ENCODE measurements at regions not wholly inside any gene's neighbourhood (a gene's known extent, or its start where the extent isn't known, plus 50 kb on each side); places are given as distances from the start of the nearest gene placed in this dataset.

- ATAC-seq: no peak
- CTCF ChIA-PET: no interaction called here
- POLR2A ChIA-PET: no interaction called here
- Mint-ChIP-seq H3K4me3 (no peak overlapping the region), H3K27me3 (ENCODE audit: low read depth) (peaks cover 3% of the 10 kb centered on the region; the same call in 1 of the 2 replicates), H3K9me3 (peaks cover 53% of the 10 kb centered on the region), H3K4me1 (no peaks in the 10 kb centered on the region), H3K36me3 (peaks cover 24% of the 10 kb centered on the region), H3K27ac (no peak overlapping the region)
- TF ChIP-seq, protein P1, sequence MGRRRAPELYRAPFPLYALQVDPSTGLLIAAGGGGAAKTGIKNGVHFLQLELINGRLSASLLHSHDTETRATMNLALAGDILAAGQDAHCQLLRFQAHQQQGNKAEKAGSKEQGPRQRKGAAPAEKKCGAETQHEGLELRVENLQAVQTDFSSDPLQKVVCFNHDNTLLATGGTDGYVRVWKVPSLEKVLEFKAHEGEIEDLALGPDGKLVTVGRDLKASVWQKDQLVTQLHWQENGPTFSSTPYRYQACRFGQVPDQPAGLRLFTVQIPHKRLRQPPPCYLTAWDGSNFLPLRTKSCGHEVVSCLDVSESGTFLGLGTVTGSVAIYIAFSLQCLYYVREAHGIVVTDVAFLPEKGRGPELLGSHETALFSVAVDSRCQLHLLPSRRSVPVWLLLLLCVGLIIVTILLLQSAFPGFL (CRISPR knock-in tag; IDR thresholded peaks at IDR 0.05; ENCODE audit: borderline replicate concordance): no peak
- TF ChIP-seq SMAD3 (CRISPR knock-in tag; IDR thresholded peaks at IDR 0.05; ENCODE audit: borderline replicate concordance): no peak
- no peak for TF ChIP-seq STAT6 (CRISPR knock-in tag; conservative IDR thresholded peaks at IDR 0.05; ENCODE audit: low read depth)
- TF ChIP-seq HMGA2 (CRISPR knock-in tag; IDR thresholded peaks at IDR 0.05): no peak
- no peak for TF ChIP-seq RORB (CRISPR knock-in tag; IDR thresholded peaks at IDR 0.05)
- TF ChIP-seq, protein P2, sequence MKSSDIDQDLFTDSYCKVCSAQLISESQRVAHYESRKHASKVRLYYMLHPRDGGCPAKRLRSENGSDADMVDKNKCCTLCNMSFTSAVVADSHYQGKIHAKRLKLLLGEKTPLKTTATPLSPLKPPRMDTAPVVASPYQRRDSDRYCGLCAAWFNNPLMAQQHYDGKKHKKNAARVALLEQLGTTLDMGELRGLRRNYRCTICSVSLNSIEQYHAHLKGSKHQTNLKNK (CRISPR knock-in tag; IDR thresholded peaks at IDR 0.05): no peak
- TF ChIP-seq SMAD4 (CRISPR knock-in tag; IDR thresholded peaks at IDR 0.05): no peak
- no peak for TF ChIP-seq ZNF138 (CRISPR knock-in tag; conservative IDR thresholded peaks at IDR 0.05)
- DNase-seq (ENCODE audit: low spot score): no peak
Observed at GRCh38 chr2:220531216-220531615, 903.8 kb downstream of the SLC4A3 start.

DNA sequence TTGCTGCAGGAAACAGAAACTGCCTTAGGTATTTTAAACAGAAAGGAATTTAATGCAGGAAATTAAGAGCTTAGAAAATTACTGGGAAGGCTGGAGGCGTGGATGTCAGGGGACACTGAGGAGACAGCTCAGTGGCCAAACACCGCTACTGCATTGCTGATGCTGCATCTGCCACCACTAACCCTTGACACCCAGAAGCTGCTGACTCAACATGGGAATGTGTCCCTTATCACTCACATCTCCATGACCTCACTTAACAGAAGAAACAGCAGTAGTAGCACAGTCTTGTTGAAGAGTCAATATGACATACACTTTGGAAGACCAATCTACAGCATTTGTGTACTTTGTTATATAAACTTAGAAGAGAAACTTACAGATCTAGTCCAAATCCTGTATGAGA is 906.1 kb downstream of the SLC4A3 start:
- H3K27me3 Mint-ChIP-seq (ENCODE audit: low read depth): peaks cover 3% of the 10 kb centered on the region; the same call in 1 of the 2 replicates
- CTCF ChIA-PET: interaction anchor here (0.6 to 1.1 kb wide), 7 partner anchors 9 to 141 kb away, joined by 3 to 5 read pairs (median 3); no protein-coding TSS in a partner anchor
- DNase-seq (ENCODE audit: low spot score) (peak; percentile 33), ATAC-seq (peak; percentile 95)
- H3K27ac Mint-ChIP-seq: no peak overlapping the region
- peaks cover 24% of the 10 kb centered on the region for H3K36me3 Mint-ChIP-seq
- H3K4me3 Mint-ChIP-seq: no peak overlapping the region
- peaks cover 68% of the 10 kb centered on the region for H3K9me3 Mint-ChIP-seq
- POLR2A ChIA-PET: no interaction called here
- H3K4me1 Mint-ChIP-seq: no peaks in the 10 kb centered on the region
- TF ChIP-seq AR (CRISPR knock-in tag; IDR thresholded peaks at IDR 0.05) (no peak), CREB1 (CRISPR knock-in tag; IDR thresholded peaks at IDR 0.05) (no peak), CDX4 (CRISPR knock-in tag; IDR thresholded peaks at IDR 0.05; ENCODE audit: borderline replicate concordance) (no peak), RORB (CRISPR knock-in tag; IDR thresholded peaks at IDR 0.05) (no peak), ZNF396 (CRISPR knock-in tag; IDR thresholded peaks at IDR 0.05; ENCODE audit: borderline replicate concordance) (no peak), ZNF263 (CRISPR knock-in tag; IDR thresholded peaks at IDR 0.05; ENCODE audit: low read depth) (no peak), EMX1 (CRISPR knock-in tag; IDR thresholded peaks at IDR 0.05) (no peak), ESRRA (CRISPR knock-in tag; IDR thresholded peaks at IDR 0.05; ENCODE audit: borderline replicate concordance) (no peak), ZNF671 (CRISPR knock-in tag; IDR thresholded peaks at IDR 0.05) (no peak), FOXK1 (CRISPR knock-in tag; IDR thresholded peaks at IDR 0.05) (no peak)
- TF ChIP-seq, protein P3, sequence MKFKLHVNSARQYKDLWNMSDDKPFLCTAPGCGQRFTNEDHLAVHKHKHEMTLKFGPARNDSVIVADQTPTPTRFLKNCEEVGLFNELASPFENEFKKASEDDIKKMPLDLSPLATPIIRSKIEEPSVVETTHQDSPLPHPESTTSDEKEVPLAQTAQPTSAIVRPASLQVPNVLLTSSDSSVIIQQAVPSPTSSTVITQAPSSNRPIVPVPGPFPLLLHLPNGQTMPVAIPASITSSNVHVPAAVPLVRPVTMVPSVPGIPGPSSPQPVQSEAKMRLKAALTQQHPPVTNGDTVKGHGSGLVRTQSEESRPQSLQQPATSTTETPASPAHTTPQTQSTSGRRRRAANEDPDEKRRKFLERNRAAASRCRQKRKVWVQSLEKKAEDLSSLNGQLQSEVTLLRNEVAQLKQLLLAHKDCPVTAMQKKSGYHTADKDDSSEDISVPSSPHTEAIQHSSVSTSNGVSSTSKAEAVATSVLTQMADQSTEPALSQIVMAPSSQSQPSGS (CRISPR knock-in tag; IDR thresholded peaks at IDR 0.05; ENCODE audit: borderline replicate concordance, low read depth): no peak
- TF ChIP-seq, protein P4, sequence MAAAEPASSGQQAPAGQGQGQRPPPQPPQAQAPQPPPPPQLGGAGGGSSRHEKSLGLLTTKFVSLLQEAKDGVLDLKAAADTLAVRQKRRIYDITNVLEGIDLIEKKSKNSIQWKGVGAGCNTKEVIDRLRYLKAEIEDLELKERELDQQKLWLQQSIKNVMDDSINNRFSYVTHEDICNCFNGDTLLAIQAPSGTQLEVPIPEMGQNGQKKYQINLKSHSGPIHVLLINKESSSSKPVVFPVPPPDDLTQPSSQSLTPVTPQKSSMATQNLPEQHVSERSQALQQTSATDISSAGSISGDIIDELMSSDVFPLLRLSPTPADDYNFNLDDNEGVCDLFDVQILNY (CRISPR knock-in tag; IDR thresholded peaks at IDR 0.05): no peak
- TF ChIP-seq, protein P5, sequence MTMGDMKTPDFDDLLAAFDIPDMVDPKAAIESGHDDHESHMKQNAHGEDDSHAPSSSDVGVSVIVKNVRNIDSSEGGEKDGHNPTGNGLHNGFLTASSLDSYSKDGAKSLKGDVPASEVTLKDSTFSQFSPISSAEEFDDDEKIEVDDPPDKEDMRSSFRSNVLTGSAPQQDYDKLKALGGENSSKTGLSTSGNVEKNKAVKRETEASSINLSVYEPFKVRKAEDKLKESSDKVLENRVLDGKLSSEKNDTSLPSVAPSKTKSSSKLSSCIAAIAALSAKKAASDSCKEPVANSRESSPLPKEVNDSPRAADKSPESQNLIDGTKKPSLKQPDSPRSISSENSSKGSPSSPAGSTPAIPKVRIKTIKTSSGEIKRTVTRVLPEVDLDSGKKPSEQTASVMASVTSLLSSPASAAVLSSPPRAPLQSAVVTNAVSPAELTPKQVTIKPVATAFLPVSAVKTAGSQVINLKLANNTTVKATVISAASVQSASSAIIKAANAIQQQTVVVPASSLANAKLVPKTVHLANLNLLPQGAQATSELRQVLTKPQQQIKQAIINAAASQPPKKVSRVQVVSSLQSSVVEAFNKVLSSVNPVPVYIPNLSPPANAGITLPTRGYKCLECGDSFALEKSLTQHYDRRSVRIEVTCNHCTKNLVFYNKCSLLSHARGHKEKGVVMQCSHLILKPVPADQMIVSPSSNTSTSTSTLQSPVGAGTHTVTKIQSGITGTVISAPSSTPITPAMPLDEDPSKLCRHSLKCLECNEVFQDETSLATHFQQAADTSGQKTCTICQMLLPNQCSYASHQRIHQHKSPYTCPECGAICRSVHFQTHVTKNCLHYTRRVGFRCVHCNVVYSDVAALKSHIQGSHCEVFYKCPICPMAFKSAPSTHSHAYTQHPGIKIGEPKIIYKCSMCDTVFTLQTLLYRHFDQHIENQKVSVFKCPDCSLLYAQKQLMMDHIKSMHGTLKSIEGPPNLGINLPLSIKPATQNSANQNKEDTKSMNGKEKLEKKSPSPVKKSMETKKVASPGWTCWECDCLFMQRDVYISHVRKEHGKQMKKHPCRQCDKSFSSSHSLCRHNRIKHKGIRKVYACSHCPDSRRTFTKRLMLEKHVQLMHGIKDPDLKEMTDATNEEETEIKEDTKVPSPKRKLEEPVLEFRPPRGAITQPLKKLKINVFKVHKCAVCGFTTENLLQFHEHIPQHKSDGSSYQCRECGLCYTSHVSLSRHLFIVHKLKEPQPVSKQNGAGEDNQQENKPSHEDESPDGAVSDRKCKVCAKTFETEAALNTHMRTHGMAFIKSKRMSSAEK (CRISPR knock-in tag; IDR thresholded peaks at IDR 0.05; ENCODE audit: borderline replicate concordance): no peak

All from WTC11 (cell line).